ENCODE measurements at regions not wholly inside any gene's neighbourhood (a gene's known extent, or its start where the extent isn't known, plus 50 kb on each side); places are given as distances from the start of the nearest gene placed in this dataset.

DNA sequence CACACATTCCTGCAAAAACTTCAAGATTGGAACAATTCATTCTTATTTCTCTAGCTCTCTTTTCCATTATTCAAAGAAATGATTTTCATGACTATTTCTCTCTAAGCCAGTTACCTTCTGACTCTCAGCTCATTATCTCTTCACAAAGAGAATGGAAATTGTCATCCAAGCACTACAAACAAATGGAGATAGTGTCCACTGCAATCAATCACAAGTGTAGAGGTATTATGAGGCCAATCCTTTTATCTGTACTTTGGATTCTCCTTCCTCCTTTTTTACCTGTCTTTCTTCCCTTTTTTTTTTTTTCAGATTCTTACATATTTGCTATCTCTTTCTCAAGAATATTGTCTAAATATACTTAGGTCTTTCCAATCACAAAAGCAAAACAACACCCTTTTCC lies 497.7 kb upstream of the MEF2C start:
- no peaks in the 10 kb centered on the region for H3K27me3 ChIP-seq (ENCODE audit: control insufficient read depth in 1 of 2, insufficient read depth in 2 of 2, low read length in 2 of 2)
- no peaks in the 10 kb centered on the region for H3K36me3 ChIP-seq (ENCODE audit: insufficient read depth, low read length)
- no peaks in the 10 kb centered on the region for H3K9me3 ChIP-seq (ENCODE audit: low read length)
- no peak overlapping the region for H3K27ac ChIP-seq (ENCODE audit: low read depth, low read length)
- H3K4me1 ChIP-seq (ENCODE audit: insufficient read depth, low read length), result no peaks in the 10 kb centered on the region
- no peak overlapping the region for H3K4me3 ChIP-seq (ENCODE audit: low read depth in 1 of 2, low read length in 2 of 2)
- no peak overlapping the region for H3K9ac ChIP-seq (ENCODE audit: low read length)

DNA sequence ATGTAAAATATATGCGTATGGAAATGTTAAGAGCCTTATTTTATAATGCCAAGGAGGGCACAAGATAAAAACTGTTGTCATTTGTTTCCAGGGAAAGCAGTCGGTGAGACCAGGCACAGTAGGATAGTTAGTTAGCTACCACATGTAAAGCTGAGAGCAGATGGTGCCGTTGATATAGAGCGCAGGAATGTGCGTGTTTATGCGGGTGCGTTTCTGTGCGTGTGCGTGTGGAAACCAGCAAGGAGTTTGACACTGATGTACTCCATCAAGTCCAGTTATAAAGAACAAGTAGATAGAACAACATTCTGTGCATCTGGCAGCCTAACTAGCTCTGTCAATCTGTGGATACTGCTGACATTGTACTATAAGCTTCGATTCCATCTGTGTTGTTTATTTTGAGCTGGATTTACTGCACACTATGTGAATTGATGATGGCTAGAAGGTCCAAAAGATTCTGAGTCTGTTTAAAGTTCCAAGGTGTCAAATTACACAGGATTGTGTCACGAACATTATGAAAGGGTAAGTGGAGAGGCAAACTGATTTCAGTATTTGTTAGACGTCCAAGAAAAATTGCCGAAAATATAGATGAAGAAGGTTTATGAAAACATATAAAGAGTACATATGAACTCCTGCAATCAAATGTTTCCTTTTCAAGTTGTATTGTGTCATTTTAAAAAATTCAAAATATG lies 494.9 kb upstream of the MEF2C start:
- Histone ChIP-seq H3K36me3 (ENCODE audit: insufficient read depth, low read length) (no peaks in the 10 kb centered on the region), H3K27ac (ENCODE audit: low read depth, low read length) (no peak overlapping the region), H3K27me3 (ENCODE audit: control insufficient read depth in 1 of 2, insufficient read depth in 2 of 2, low read length in 2 of 2) (no peaks in the 10 kb centered on the region), H3K4me1 (ENCODE audit: insufficient read depth, low read length) (no peaks in the 10 kb centered on the region), H3K4me3 (ENCODE audit: low read depth in 1 of 2, low read length in 2 of 2) (no peak overlapping the region), H3K9me3 (ENCODE audit: low read length) (no peaks in the 10 kb centered on the region), H3K9ac (ENCODE audit: low read length) (no peak overlapping the region)

DNA sequence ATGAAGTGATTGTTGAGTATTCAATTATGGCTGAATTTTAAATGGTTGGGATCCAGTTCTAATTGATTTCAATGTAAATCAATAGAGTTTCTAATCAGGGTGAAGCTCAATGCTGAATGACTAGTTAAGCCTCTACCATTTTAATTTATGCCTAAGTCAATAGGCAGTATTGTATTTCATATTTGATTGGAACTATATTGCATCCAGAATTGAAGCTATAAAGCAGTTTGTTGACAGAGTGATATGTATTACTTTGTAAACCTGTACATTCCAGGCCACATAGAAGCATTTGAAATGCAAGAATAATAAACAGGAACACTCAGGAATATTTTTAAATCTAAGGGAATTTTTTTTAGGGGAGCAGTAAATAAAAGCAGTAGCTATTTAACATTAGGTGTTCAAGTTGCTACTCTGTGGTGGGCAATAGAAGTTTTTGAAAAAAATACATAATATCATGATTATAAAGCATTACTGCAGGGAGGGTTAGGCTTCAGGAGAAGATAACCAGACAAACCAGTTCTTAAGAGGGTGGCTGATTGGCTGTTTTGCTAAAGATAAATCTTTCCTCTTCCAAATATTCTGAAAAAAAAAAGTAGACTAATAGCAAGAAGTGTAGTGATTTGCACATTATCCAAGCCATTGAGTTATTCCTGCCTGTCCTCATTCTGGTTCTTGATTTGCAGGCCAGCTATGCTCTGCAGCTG lies 492.0 kb upstream of the MEF2C start:
- no peak overlapping the region for H3K27ac ChIP-seq (ENCODE audit: low read depth, low read length)
- H3K4me1 ChIP-seq (ENCODE audit: insufficient read depth, low read length), result no peaks in the 10 kb centered on the region
- H3K9me3 ChIP-seq (ENCODE audit: low read length), result no peaks in the 10 kb centered on the region

DNA sequence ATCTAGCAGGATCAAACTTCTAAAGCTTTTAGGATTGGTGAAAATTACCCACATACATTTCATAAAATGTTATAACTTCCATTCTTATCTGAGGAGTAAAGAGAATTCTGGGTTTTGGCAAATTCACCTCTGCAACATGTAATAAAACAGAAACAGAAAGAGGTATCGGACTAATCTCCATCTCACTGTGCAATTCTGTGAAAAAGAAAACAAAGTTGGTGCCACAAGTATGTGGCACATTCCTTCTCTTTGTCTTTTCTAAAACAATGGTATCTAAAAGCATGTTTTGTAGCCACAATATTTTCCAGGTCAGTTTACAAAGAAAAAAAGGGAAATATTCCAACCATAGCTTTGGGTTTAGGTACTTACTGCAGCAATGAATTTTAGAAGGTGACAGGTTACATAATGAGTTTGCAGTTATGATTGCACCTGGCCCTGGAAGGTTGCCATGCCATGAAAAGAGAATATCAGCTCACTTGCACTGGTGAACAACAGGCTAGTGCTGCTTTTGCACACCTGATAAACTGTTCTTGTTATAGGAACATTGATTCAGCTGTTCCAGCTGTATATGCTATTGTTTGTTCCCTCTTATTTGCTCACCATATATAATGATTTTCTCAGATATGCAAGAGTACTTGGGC lies 491.3 kb upstream of the MEF2C start:
- no peaks in the 10 kb centered on the region for H3K36me3 ChIP-seq (ENCODE audit: insufficient read depth, low read length)
- H3K27ac ChIP-seq (ENCODE audit: low read depth, low read length), result no peak overlapping the region
- H3K4me3 ChIP-seq (ENCODE audit: low read depth in 1 of 2, low read length in 2 of 2), result no peak overlapping the region
- H3K9me3 ChIP-seq (ENCODE audit: low read length), result no peaks in the 10 kb centered on the region
- H3K27me3 ChIP-seq (ENCODE audit: control insufficient read depth in 1 of 2, insufficient read depth in 2 of 2, low read length in 2 of 2), result no peaks in the 10 kb centered on the region
- H3K4me1 ChIP-seq (ENCODE audit: insufficient read depth, low read length), result no peaks in the 10 kb centered on the region
- H3K9ac ChIP-seq (ENCODE audit: low read length), result no peak overlapping the region

More for the DNA sequence above, 492.0 kb upstream of the MEF2C start:
- Histone ChIP-seq H3K9ac (ENCODE audit: low read length) (no peak overlapping the region), H3K27me3 (ENCODE audit: control insufficient read depth in 1 of 2, insufficient read depth in 2 of 2, low read length in 2 of 2) (no peaks in the 10 kb centered on the region), H3K36me3 (ENCODE audit: insufficient read depth, low read length) (no peaks in the 10 kb centered on the region), H3K4me3 (ENCODE audit: low read depth in 1 of 2, low read length in 2 of 2) (no peak overlapping the region)

DNA sequence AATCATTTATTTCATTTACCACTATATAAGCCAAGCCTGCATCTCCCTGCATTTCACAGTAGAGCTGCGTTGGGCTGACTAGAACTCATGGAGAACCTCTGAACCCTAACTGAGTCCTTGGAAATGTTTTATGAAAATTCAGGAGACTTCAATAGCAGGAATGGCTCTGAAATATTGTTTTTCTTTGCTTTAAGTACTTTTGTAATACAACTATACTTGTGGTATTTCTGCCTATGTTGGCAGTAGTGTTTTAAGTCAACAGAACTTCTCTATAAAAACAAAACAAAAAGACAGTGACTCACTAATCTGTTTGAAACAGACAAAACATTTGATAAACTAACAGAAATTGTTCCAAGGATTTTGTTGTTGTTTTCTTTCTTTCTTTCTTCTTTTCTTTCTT lies 489.2 kb upstream of the MEF2C start:
- no peak overlapping the region for H3K27ac ChIP-seq (ENCODE audit: low read depth, low read length)

DNA sequence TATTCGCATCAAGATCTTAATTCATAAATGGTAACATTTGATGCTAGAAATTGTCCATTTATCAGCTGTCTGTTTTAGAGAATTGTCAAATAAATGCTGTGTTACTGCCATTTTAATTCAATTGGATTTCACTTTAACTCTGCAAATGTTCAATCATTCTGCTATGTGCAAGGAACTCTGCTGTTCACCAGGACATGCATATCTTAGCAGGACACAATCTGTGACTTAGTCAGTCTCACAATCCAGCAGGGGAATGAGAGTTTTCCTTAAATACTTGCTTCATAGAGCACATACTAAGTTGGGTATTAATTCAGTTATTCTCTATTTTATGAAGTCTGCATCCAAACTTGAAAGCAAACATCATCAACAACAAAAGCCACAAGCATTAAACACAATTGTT lies 488.7 kb upstream of the MEF2C start:
- Histone ChIP-seq H3K27ac (ENCODE audit: low read depth, low read length) (no peak overlapping the region), H3K9ac (ENCODE audit: low read length) (no peak overlapping the region), H3K4me1 (ENCODE audit: insufficient read depth, low read length) (no peaks in the 10 kb centered on the region), H3K4me3 (ENCODE audit: low read depth in 1 of 2, low read length in 2 of 2) (no peak overlapping the region), H3K27me3 (ENCODE audit: control insufficient read depth in 1 of 2, insufficient read depth in 2 of 2, low read length in 2 of 2) (no peaks in the 10 kb centered on the region), H3K36me3 (ENCODE audit: insufficient read depth, low read length) (no peaks in the 10 kb centered on the region), H3K9me3 (ENCODE audit: low read length) (no peaks in the 10 kb centered on the region)

More for the DNA sequence above, 489.2 kb upstream of the MEF2C start:
- H3K36me3 ChIP-seq (ENCODE audit: insufficient read depth, low read length), result no peaks in the 10 kb centered on the region
- no peak overlapping the region for H3K4me3 ChIP-seq (ENCODE audit: low read depth in 1 of 2, low read length in 2 of 2)
- H3K27me3 ChIP-seq (ENCODE audit: control insufficient read depth in 1 of 2, insufficient read depth in 2 of 2, low read length in 2 of 2), result no peaks in the 10 kb centered on the region
- H3K4me1 ChIP-seq (ENCODE audit: insufficient read depth, low read length), result no peaks in the 10 kb centered on the region
- H3K9me3 ChIP-seq (ENCODE audit: low read length), result no peaks in the 10 kb centered on the region
- no peak overlapping the region for H3K9ac ChIP-seq (ENCODE audit: low read length)

DNA sequence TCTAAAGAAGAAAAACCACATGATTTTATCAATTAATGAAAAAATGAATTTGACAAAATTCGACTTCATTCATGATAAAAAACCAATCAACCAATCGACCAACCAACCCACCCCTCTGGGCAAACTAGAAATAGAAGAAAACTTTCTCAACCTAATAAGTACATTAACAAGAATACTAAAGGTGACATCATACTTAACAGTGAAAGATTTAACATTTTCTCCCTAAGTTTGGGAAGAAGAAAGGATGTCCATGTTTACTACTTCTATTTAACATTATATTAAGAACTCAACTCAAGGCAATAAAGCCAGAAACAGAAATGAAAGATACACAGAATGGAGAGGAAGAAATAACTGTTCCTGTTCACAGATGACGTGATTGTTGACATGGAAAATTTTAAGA lies 476.1 kb upstream of the MEF2C start:
- H3K27ac ChIP-seq (ENCODE audit: low read depth, low read length), result no peak overlapping the region
- no peaks in the 10 kb centered on the region for H3K36me3 ChIP-seq (ENCODE audit: insufficient read depth, low read length)
- no peak overlapping the region for H3K9ac ChIP-seq (ENCODE audit: low read length)
- no peak overlapping the region for H3K4me3 ChIP-seq (ENCODE audit: low read depth in 1 of 2, low read length in 2 of 2)
- no peaks in the 10 kb centered on the region for H3K4me1 ChIP-seq (ENCODE audit: insufficient read depth, low read length)
- H3K27me3 ChIP-seq (ENCODE audit: control insufficient read depth in 1 of 2, insufficient read depth in 2 of 2, low read length in 2 of 2), result no peaks in the 10 kb centered on the region
- H3K9me3 ChIP-seq (ENCODE audit: low read length), result no peaks in the 10 kb centered on the region

DNA sequence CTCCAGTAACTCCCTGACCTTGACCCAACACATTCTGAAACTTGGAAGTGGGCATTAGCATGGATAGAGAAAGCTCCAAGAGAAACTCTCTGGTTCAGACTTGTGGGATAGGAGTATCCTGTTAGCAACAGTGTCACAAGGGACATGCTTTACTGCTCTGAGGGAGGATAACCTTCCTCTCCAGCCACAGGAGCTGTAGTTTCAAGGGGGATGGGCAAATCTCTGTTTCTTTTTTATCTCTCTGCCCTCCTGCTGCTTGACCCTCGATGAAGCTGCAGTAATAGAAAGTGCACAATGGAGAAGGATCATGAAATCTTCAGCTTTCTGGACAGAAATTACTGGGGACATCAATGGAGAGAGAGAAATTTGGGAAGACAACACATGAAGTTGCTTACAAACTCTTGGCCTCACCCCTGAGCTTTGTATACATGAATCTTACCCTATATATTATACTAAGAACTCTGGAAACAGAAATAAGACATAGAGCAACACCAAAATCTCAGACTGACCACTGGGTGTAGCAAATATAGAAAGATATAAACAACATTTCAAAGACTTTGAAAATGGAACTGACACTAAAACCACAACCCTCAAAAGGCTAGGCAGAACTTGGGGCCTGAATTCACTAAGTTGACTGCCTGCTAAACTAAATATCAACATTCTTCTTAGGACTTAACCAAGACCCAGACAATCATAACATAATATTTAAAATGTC lies 471.0 kb upstream of the MEF2C start:
- Histone ChIP-seq H3K4me3 (ENCODE audit: low read depth in 1 of 2, low read length in 2 of 2) (no peak overlapping the region), H3K9ac (ENCODE audit: low read length) (no peak overlapping the region), H3K36me3 (ENCODE audit: insufficient read depth, low read length) (no peaks in the 10 kb centered on the region), H3K9me3 (ENCODE audit: low read length) (no peaks in the 10 kb centered on the region), H3K27me3 (ENCODE audit: control insufficient read depth in 1 of 2, insufficient read depth in 2 of 2, low read length in 2 of 2) (no peaks in the 10 kb centered on the region), H3K27ac (ENCODE audit: low read depth, low read length) (no peak overlapping the region), H3K4me1 (ENCODE audit: insufficient read depth, low read length) (no peaks in the 10 kb centered on the region)

DNA sequence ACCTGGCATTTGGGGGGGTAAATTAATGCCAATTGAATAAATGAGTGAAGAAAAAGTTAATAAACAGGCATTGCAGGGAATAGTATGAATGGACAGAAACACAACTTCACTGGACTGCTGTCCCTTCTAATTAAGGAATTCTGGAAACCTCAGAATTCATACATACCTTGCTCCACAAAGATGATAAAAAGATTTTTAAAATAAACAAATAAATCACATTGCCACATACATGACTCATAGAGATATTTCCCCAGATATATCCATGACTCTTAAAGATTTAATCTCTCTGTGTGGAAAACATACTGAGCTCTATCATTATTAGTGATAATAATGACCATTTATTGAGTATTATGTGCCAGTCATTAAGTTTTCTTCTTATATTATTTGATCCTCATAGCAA lies 469.0 kb upstream of the MEF2C start:
- Histone ChIP-seq H3K4me3 (ENCODE audit: low read depth in 1 of 2, low read length in 2 of 2) (no peak overlapping the region), H3K9ac (ENCODE audit: low read length) (no peak overlapping the region), H3K27ac (ENCODE audit: low read depth, low read length) (no peak overlapping the region), H3K4me1 (ENCODE audit: insufficient read depth, low read length) (no peaks in the 10 kb centered on the region), H3K9me3 (ENCODE audit: low read length) (no peaks in the 10 kb centered on the region), H3K27me3 (ENCODE audit: control insufficient read depth in 1 of 2, insufficient read depth in 2 of 2, low read length in 2 of 2) (no peaks in the 10 kb centered on the region), H3K36me3 (ENCODE audit: insufficient read depth, low read length) (no peaks in the 10 kb centered on the region)

DNA sequence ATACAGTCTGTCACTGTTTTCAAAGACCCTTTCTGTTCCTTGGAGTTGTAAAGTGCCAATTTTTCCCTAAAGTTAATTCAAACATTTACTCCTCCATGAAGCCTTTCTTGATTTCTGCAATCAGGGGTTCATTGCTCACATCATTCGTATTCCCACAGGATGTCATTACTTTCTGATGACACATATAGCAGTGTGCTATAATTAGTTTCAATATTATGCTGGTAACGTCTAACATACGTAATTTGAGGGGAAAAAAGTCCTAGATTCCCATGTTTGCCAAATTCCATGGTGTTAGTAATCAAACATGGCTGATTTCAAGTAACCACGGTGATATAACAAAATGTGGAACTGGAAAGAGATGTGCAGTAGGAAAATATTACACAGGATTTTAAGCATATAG lies 468.2 kb upstream of the MEF2C start:
- no peaks in the 10 kb centered on the region for H3K9me3 ChIP-seq (ENCODE audit: low read length)
- no peaks in the 10 kb centered on the region for H3K4me1 ChIP-seq (ENCODE audit: insufficient read depth, low read length)
- H3K4me3 ChIP-seq (ENCODE audit: low read depth in 1 of 2, low read length in 2 of 2), result no peak overlapping the region
- no peak overlapping the region for H3K27ac ChIP-seq (ENCODE audit: low read depth, low read length)
- H3K9ac ChIP-seq (ENCODE audit: low read length), result no peak overlapping the region
- no peaks in the 10 kb centered on the region for H3K27me3 ChIP-seq (ENCODE audit: control insufficient read depth in 1 of 2, insufficient read depth in 2 of 2, low read length in 2 of 2)
- H3K36me3 ChIP-seq (ENCODE audit: insufficient read depth, low read length), result no peaks in the 10 kb centered on the region

DNA sequence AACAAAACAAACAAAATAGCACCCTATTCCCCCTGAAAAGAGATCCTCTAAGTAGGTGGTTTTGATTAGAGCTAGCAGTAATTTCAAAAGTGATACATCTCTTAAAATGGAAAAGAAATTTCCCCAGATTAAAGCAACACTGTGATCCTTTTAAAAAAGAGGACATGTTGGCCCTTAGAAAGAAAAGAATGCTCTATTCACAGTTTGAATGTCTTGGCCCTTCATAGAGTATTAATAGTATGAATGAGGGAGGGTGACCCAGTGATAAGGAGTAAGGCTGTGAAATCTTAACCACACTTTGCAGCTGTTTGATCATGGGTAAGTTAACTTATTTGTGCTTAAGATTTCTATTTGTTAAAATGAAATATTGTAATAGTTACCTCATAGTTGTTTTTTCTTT lies 467.7 kb upstream of the MEF2C start:
- no peaks in the 10 kb centered on the region for H3K27me3 ChIP-seq (ENCODE audit: control insufficient read depth in 1 of 2, insufficient read depth in 2 of 2, low read length in 2 of 2)
- H3K9ac ChIP-seq (ENCODE audit: low read length), result no peak overlapping the region
- H3K9me3 ChIP-seq (ENCODE audit: low read length), result no peaks in the 10 kb centered on the region
- H3K36me3 ChIP-seq (ENCODE audit: insufficient read depth, low read length), result no peaks in the 10 kb centered on the region
- no peaks in the 10 kb centered on the region for H3K4me1 ChIP-seq (ENCODE audit: insufficient read depth, low read length)
- no peak overlapping the region for H3K27ac ChIP-seq (ENCODE audit: low read depth, low read length)
- no peak overlapping the region for H3K4me3 ChIP-seq (ENCODE audit: low read depth in 1 of 2, low read length in 2 of 2)

All from muscle layer of colon (tissue), 2 donors.